GM18868 (cell line): ENCODE measurements at regions not wholly inside any gene's neighbourhood (a gene's known extent, or its start where the extent isn't known, plus 50 kb on each side); places are given as distances from the start of the nearest gene placed in this dataset.
"Not testable (repeated sequence)": the region's sequence is repeated elsewhere in the genome, so short reads cannot be mapped to it uniquely, and the experiment has no call there.

Source experiments
- ATAC-seq: cut with Tn5 transposase; IDR thresholded peaks from one replicate; pipeline ENCODE4 v1.9.1; 2021; ENCODE audit warnings: mild to moderate bottlenecking, moderate library complexity; ENCODE audit not compliant: unreplicated experiment

- ATAC-seq, result no peak
Measured at GRCh38 chr6:80594461-80594860, 488.0 kb downstream of the BCKDHB start.

- no peak for ATAC-seq
Measured at GRCh38 chr6:80592436-80592835, 486.0 kb downstream of the BCKDHB start.

GRCh38 chr6:80586242-80586641, 479.8 kb downstream of the BCKDHB start:
- ATAC-seq, result no peak

- ATAC-seq, result no peak
Measured at GRCh38 chr6:80579391-80580023, 473.0 kb downstream of the BCKDHB start.

- ATAC-seq, result not testable (repeated sequence)
Measured at GRCh38 chr6:80573320-80573719, 466.8 kb downstream of the BCKDHB start.

- peak; percentile 63 for ATAC-seq
Measured at GRCh38 chr6:80566361-80566760, 459.9 kb downstream of the BCKDHB start.

- ATAC-seq, result no peak
Measured at GRCh38 chr6:80553071-80553740, 446.7 kb downstream of the BCKDHB start.

- no peak for ATAC-seq
Measured at GRCh38 chr6:80550748-80551147, 444.3 kb downstream of the BCKDHB start.

GRCh38 chr6:80550281-80550680, 443.8 kb downstream of the BCKDHB start:
- no peak for ATAC-seq

GRCh38 chr6:80548532-80548931, 442.1 kb downstream of the BCKDHB start:
- no peak for ATAC-seq

GRCh38 chr6:80547827-80548226, 441.4 kb downstream of the BCKDHB start:
- ATAC-seq, result peak; percentile 65

GRCh38 chr6:80544976-80545722, 438.7 kb downstream of the BCKDHB start:
- peak; percentile 23 for ATAC-seq

GRCh38 chr6:80544555-80544954, 438.1 kb downstream of the BCKDHB start:
- ATAC-seq, result no peak

- ATAC-seq, result no peak
Measured at GRCh38 chr6:80543598-80544222, 437.2 kb downstream of the BCKDHB start.

- ATAC-seq, result no peak
Measured at GRCh38 chr6:80543151-80543550, 436.7 kb downstream of the BCKDHB start.

- no peak for ATAC-seq
Measured at GRCh38 chr6:80541886-80542285, 435.4 kb downstream of the BCKDHB start.

- ATAC-seq, result peak; percentile 46
Measured at GRCh38 chr6:80541181-80541580, 434.7 kb downstream of the BCKDHB start.

GRCh38 chr6:80540700-80541099, 434.2 kb downstream of the BCKDHB start:
- ATAC-seq, result no peak

GRCh38 chr6:80537118-80537972, 430.9 kb downstream of the BCKDHB start:
- ATAC-seq, result no peak

GRCh38 chr6:80535914-80536565, 429.6 kb downstream of the BCKDHB start:
- ATAC-seq, result no peak
